PC-3 (cell line): ENCODE measurements at regions not wholly inside any gene's neighbourhood (a gene's known extent, or its start where the extent isn't known, plus 50 kb on each side); places are given as distances from the start of the nearest gene placed in this dataset.

ENCODE experiments used
- EZH2phosphoT487 ChIP-seq: fragments of 300-600 bp; sonication (generic); IDR thresholded peaks from 2 replicates; pipeline ENCODE4 v1.6.1; 2018; ENCODE audit warnings: mild to moderate bottlenecking, antibody characterized with exemption, low read length, borderline replicate concordance
- TF ChIP-seq, protein P1 (sequence below): fragments of 300-600 bp; sonication (generic); conservative IDR thresholded peaks from 2 replicates; pipeline ENCODE4 v1.5.1; 2017; ENCODE audit warnings: antibody characterized with exemption, low read depth, mild to moderate bottlenecking, low read length

DNA sequence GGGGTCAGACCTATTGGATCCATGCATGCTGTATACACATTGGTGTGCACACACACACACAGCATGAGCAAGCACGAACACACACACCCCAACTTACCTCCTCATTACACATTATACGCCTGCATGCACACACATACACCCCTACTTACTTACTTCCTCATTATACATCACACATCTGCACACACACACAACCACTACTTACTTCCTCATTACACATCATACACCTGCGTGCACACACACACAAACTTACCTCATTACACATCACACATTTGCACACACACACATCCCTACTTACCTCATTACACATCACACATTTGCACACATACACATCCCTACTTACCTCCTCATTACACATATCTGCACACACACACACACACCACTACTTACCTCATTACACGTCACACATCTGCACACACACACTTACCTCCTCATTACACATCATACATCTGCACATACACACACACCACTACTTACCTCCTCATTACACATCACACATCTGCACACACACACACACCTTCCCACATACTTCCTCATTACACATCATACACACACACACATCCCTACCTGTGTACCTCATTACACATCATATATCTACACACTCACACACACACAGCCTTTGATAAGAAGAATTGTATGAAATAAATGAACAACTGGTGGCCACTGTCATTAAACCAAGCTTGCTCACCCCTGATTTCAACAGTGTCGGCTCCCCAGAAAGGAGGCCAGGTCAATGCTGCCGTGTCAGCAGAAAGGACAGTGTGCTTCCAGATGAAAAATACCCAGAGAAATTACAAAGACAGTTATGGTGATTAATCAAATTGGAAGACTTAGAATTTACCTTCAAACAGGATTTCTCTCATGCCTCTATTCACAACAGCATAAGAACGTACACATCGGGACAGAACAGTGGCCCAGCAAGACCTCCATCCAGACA lies 117.8 kb downstream of the SETD4 start:
- TF ChIP-seq, protein P1, sequence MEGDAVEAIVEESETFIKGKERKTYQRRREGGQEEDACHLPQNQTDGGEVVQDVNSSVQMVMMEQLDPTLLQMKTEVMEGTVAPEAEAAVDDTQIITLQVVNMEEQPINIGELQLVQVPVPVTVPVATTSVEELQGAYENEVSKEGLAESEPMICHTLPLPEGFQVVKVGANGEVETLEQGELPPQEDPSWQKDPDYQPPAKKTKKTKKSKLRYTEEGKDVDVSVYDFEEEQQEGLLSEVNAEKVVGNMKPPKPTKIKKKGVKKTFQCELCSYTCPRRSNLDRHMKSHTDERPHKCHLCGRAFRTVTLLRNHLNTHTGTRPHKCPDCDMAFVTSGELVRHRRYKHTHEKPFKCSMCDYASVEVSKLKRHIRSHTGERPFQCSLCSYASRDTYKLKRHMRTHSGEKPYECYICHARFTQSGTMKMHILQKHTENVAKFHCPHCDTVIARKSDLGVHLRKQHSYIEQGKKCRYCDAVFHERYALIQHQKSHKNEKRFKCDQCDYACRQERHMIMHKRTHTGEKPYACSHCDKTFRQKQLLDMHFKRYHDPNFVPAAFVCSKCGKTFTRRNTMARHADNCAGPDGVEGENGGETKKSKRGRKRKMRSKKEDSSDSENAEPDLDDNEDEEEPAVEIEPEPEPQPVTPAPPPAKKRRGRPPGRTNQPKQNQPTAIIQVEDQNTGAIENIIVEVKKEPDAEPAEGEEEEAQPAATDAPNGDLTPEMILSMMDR: no peak
- no peak for TF ChIP-seq EZH2phosphoT487
